ENCODE measurements at regions not wholly inside any gene's neighbourhood (a gene's known extent, or its start where the extent isn't known, plus 50 kb on each side); places are given as distances from the start of the nearest gene placed in this dataset.

DNA sequence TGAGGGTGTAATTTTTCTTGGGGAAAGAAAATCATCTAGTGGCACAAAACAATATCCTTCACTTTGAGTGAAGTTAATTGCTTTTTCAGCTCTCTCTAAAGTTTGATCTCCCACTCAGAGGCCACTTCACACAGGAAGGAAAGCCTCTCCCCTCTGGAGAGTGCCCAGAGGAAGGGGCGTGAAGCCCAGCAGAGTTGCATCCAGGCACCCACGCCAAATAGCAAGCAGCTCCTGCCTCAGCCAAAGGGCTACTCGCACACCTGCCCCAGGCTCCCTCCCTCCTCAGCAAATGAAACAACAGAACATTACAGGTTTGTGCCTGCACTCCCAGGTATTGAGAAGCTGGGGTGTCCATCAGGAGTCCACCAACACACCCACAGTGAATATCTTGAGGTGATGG lies 183.0 kb upstream of the RPL38 start:
- TF ChIP-seq POLR2AphosphoS5 (IDR thresholded peaks at IDR 0.05; ENCODE audit: low read depth, low read length), result no peak
- TF ChIP-seq, protein P1, sequence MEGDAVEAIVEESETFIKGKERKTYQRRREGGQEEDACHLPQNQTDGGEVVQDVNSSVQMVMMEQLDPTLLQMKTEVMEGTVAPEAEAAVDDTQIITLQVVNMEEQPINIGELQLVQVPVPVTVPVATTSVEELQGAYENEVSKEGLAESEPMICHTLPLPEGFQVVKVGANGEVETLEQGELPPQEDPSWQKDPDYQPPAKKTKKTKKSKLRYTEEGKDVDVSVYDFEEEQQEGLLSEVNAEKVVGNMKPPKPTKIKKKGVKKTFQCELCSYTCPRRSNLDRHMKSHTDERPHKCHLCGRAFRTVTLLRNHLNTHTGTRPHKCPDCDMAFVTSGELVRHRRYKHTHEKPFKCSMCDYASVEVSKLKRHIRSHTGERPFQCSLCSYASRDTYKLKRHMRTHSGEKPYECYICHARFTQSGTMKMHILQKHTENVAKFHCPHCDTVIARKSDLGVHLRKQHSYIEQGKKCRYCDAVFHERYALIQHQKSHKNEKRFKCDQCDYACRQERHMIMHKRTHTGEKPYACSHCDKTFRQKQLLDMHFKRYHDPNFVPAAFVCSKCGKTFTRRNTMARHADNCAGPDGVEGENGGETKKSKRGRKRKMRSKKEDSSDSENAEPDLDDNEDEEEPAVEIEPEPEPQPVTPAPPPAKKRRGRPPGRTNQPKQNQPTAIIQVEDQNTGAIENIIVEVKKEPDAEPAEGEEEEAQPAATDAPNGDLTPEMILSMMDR (IDR thresholded peaks at IDR 0.05), result no peak
- TF ChIP-seq, protein P2, sequence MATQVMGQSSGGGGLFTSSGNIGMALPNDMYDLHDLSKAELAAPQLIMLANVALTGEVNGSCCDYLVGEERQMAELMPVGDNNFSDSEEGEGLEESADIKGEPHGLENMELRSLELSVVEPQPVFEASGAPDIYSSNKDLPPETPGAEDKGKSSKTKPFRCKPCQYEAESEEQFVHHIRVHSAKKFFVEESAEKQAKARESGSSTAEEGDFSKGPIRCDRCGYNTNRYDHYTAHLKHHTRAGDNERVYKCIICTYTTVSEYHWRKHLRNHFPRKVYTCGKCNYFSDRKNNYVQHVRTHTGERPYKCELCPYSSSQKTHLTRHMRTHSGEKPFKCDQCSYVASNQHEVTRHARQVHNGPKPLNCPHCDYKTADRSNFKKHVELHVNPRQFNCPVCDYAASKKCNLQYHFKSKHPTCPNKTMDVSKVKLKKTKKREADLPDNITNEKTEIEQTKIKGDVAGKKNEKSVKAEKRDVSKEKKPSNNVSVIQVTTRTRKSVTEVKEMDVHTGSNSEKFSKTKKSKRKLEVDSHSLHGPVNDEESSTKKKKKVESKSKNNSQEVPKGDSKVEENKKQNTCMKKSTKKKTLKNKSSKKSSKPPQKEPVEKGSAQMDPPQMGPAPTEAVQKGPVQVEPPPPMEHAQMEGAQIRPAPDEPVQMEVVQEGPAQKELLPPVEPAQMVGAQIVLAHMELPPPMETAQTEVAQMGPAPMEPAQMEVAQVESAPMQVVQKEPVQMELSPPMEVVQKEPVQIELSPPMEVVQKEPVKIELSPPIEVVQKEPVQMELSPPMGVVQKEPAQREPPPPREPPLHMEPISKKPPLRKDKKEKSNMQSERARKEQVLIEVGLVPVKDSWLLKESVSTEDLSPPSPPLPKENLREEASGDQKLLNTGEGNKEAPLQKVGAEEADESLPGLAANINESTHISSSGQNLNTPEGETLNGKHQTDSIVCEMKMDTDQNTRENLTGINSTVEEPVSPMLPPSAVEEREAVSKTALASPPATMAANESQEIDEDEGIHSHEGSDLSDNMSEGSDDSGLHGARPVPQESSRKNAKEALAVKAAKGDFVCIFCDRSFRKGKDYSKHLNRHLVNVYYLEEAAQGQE (IDR thresholded peaks at IDR 0.05; ENCODE audit: insufficient read depth in 1 of 2, low read depth in 2 of 2, low read length in 1 of 2), result no peak

Data from Panc1 (cell line).